Stomach (tissue), 8 donors: ENCODE measurements at regions not wholly inside any gene's neighbourhood (a gene's known extent, or its start where the extent isn't known, plus 50 kb on each side); places are given as distances from the start of the nearest gene placed in this dataset.

ENCODE experiments used
- DNase-seq, 2 donors: peaks; one replicate each; pipeline versions ENCODE4 v3.0.0 to v3.0.0-alpha.2; 2013 to 2019
- H3K27ac ChIP-seq, 5 donors: fragments of 200-600 bp in 4 of 5; sonication (generic) in 4 of 5; one replicate each; pipeline ENCODE4 v1.5.1; 2013 to 2019; ENCODE audit warnings: mild to moderate bottlenecking in 1 of 5, moderate library complexity in 1 of 5
- H3K27me3 ChIP-seq, 3 donors: fragments of 200-600 bp; sonication (generic); one replicate each; pipeline ENCODE4 v1.5.1; 2017 to 2019; ENCODE audit warnings: mixed run types in 1 of 3
- H3K36me3 ChIP-seq, 4 donors: fragments of 200-600 bp; sonication (generic); 1 replicate in 3 of 4; 2 replicates in 1 of 4; pipeline ENCODE4 v1.5.1; 2016 to 2019
- H3K4me1 ChIP-seq, 4 donors: fragments of 200-600 bp; sonication (generic); one replicate each; pipeline ENCODE4 v1.5.1; 2016 to 2019
- H3K4me3 ChIP-seq, 4 donors: fragments of 200-600 bp; sonication (generic) in 3 of 4; one replicate each; pipeline ENCODE4 v1.5.1; 2016 to 2019; ENCODE audit warnings: mild to moderate bottlenecking in 1 of 4
- H3K9me3 ChIP-seq, 4 donors: fragments of 200-600 bp; sonication (generic); one replicate each; pipeline ENCODE4 v1.5.1; 2016 to 2019
- EP300 ChIP-seq: sonication (generic); formaldehyde crosslinking; IDR thresholded peaks from one replicate; pipeline ENCODE4 v1.6.1; 2017; ENCODE audit warnings: antibody characterized with exemption
- POLR2A ChIP-seq, 4 donors: fragments of 450-650 bp; IDR thresholded peaks; one replicate each; pipeline ENCODE4 v1.6.1; 2016; ENCODE audit warnings: antibody characterized with exemption in 4 of 4, control low read depth in 2 of 4, mild to moderate bottlenecking in 1 of 4, moderate library complexity in 1 of 4
- POLR2AphosphoS5 ChIP-seq, 3 donors: sonication (generic); formaldehyde crosslinking; IDR thresholded peaks; one replicate each; pipeline ENCODE4 v1.6.1; 2016; ENCODE audit warnings: antibody characterized with exemption in 3 of 3
- WGBS, 5 donors: extraction: QIAGEN DNeasy Blood & Tissue Kit in 3 of 5; methylation state at CpG; one replicate each; pipeline versions ENCODE4 v1.1.5 to v1.1.7; 2013 to 2018; 5-methylcytosine and 5-hydroxymethylcytosine counted together
- intact Hi-C: fragments of 100-400 bp; cut with DNase I; formaldehyde crosslinking; loops from one replicate; pipeline ENCODE4 v1.15.1; 2023; ENCODE audit warnings: low total_unique reads
- TF ChIP-seq, protein P1 (sequence below), 7 experiments: fragments of 450-650 bp in 4 of 7; fragments of 200-600 bp in 3 of 7; sonication (generic) in 3 of 7; IDR thresholded peaks; one replicate each; pipeline ENCODE4 v1.5.1; 2016 to 2019; ENCODE audit warnings: antibody characterized with exemption in 7 of 7, control low read depth in 2 of 7, mild to moderate bottlenecking in 1 of 7
- donor health status: healthy with polysubstance abuse.
- donor health status: Bipolar disorder and iron deficiency.
- donor health status: healthy.

DNA sequence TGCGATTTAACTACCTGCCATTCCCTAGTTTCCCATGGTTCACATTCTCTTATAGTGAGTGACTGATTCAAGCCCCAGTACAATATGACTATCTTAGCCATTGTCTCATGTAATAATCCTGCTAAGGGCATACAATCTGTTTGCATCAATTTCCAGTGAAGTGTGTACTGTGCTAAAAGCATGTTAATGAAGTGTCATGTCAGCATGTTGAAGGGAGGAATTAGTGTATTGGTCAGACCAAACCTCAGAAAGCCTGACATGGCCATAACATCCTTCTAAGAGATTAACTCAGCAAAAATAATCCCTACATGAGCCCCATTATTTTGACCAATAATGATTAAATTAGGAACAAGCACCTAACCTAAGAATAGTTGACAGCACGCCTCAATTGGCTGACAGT lies 442.4 kb downstream of the ENC1 start:
- H3K36me3 ChIP-seq, result no peaks in the 10 kb centered on the region
- DNase-seq, result no peak
- H3K27ac ChIP-seq, result no peak overlapping the region
- no peak overlapping the region for H3K4me3 ChIP-seq
- TF ChIP-seq POLR2A (IDR thresholded peaks at IDR 0.05) (no peak), EP300 (no peak), POLR2AphosphoS5 (IDR thresholded peaks at IDR 0.05) (no peak)
- TF ChIP-seq, protein P1, sequence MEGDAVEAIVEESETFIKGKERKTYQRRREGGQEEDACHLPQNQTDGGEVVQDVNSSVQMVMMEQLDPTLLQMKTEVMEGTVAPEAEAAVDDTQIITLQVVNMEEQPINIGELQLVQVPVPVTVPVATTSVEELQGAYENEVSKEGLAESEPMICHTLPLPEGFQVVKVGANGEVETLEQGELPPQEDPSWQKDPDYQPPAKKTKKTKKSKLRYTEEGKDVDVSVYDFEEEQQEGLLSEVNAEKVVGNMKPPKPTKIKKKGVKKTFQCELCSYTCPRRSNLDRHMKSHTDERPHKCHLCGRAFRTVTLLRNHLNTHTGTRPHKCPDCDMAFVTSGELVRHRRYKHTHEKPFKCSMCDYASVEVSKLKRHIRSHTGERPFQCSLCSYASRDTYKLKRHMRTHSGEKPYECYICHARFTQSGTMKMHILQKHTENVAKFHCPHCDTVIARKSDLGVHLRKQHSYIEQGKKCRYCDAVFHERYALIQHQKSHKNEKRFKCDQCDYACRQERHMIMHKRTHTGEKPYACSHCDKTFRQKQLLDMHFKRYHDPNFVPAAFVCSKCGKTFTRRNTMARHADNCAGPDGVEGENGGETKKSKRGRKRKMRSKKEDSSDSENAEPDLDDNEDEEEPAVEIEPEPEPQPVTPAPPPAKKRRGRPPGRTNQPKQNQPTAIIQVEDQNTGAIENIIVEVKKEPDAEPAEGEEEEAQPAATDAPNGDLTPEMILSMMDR (IDR thresholded peaks at IDR 0.05), result no peak
- H3K4me1 ChIP-seq, result peaks cover 7 to 16% (median 10%) of the 10 kb centered on the region in 4 donors
- intact Hi-C loops, result no loop called here
- H3K27me3 ChIP-seq, result no peaks in the 10 kb centered on the region
- H3K9me3 ChIP-seq, result no peaks in the 10 kb centered on the region
- WGBS, 5 donors, result 91 to 100% (median 97%) methylated on average over 2 of the region's 2 CpGs

DNA sequence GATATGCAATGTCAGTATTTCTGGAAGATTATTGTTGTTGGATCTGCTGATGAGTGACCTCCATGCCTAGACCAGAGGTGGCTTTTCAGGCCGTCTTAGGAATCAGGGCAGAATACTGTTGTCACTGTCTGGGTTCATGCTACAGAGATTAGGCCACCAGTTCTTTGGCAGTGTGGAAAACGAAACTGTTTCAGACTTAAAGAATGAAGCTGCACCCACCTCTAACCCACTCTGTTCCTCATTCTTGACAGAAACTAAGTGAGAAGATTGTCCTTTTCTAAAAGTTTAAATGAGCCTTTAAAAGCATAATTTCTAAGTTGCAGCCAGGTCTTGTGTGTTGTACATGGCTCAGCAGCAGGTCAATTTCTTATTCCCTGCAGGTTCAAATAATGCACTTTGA lies 444.3 kb downstream of the ENC1 start:
- WGBS, 5 donors, result 48 to 81% (median 64%) methylated on average over 2 of the region's 2 CpGs
- no peak for DNase-seq
- no peak overlapping the region for H3K27ac ChIP-seq
- no peaks in the 10 kb centered on the region for H3K27me3 ChIP-seq
- no peak overlapping the region for H3K4me3 ChIP-seq
- no peaks in the 10 kb centered on the region for H3K9me3 ChIP-seq
- peaks cover 3 to 9% (median 4%) of the 10 kb centered on the region in 4 donors for H3K4me1 ChIP-seq
- H3K36me3 ChIP-seq, result no peaks in the 10 kb centered on the region
- TF ChIP-seq, protein P1 (IDR thresholded peaks at IDR 0.05), result no peak
- no peak for TF ChIP-seq POLR2AphosphoS5 (IDR thresholded peaks at IDR 0.05)
- no peak for TF ChIP-seq EP300
- no peak for TF ChIP-seq POLR2A (IDR thresholded peaks at IDR 0.05)
- intact Hi-C loops, result no loop called here

DNA sequence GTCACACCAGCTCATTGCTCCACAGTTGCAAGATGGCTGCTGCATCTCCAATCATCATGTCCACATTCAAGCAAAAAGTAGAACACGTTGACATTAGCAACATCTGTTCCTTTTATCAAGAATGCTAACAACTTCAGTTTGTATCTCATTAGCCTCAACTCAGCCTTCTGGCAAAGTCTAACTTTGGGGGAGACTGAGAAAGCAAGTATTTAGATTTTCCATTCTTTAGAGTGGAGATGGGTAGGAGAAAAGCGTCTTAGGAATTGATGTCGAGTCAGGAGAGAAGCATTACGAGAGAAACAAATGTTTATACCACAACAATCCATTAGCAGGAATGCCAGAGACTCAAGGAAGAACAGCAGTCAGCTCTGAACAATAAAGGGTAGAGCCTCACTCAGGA lies 446.3 kb downstream of the ENC1 start:
- H3K4me3 ChIP-seq, result no peak overlapping the region
- H3K27ac ChIP-seq, result no peak overlapping the region
- no peaks in the 10 kb centered on the region for H3K27me3 ChIP-seq
- no peaks in the 10 kb centered on the region for H3K4me1 ChIP-seq
- no peak for DNase-seq
- H3K36me3 ChIP-seq, result no peaks in the 10 kb centered on the region
- TF ChIP-seq POLR2A (IDR thresholded peaks at IDR 0.05) (no peak), EP300 (no peak), POLR2AphosphoS5 (IDR thresholded peaks at IDR 0.05) (no peak)
- TF ChIP-seq, protein P1 (IDR thresholded peaks at IDR 0.05), result no peak
- 69 to 84% (median 70%) methylated on average over 4 of the region's 4 CpGs for WGBS, 5 donors
- intact Hi-C loops, result no loop called here
- peaks cover 0 to under 1% (median under 1%) of the 10 kb centered on the region in 4 donors for H3K9me3 ChIP-seq

- no peaks in the 10 kb centered on the region for H3K36me3 ChIP-seq
- no peaks in the 10 kb centered on the region for H3K27me3 ChIP-seq
- H3K9me3 ChIP-seq, result peaks cover 0 to 5% (median 3%) of the 10 kb centered on the region in 4 donors
- no peak overlapping the region for H3K27ac ChIP-seq
- peak in 1 of 2 donors; percentile 75 for DNase-seq
- TF ChIP-seq POLR2AphosphoS5 (IDR thresholded peaks at IDR 0.05) (no peak), EP300 (no peak), POLR2A (IDR thresholded peaks at IDR 0.05) (no peak)
- TF ChIP-seq, protein P1 (IDR thresholded peaks at IDR 0.05), result no peak
- 72 to 92% (median 84%) methylated on average over 9 of the region's 9 CpGs for WGBS, 5 donors
- intact Hi-C loops, result no loop called here
- no peaks in the 10 kb centered on the region for H3K4me1 ChIP-seq
- H3K4me3 ChIP-seq, result no peak overlapping the region
Observed at GRCh38 chr5:74192606-74193299, 447.8 kb downstream of the ENC1 start.
